B cell (primary cell): ENCODE measurements at regions not wholly inside any gene's neighbourhood (a gene's known extent, or its start where the extent isn't known, plus 50 kb on each side); places are given as distances from the start of the nearest gene placed in this dataset.

Experiments
- ATAC-seq: fragments of 200-7000 bp; cut with Tn5 transposase; one replicate; pipeline ENCODE4 v1.10.0; 2021; ENCODE audit warnings: low read depth, mild to moderate bottlenecking, moderate number of reproducible peaks, moderate library complexity
- CTCF ChIA-PET: fragments of 350-600 bp; sonication (Branson Sonifier 250); formaldehyde crosslinking; loops from one replicate; lab custom pipeline; 2021; ENCODE audit warnings: antibody characterized with exemption, inconsistent platforms; lab: Charles Lee
- POLR2A ChIA-PET: fragments of 350-600 bp; sonication (Branson Sonifier 250); formaldehyde crosslinking; loops from one replicate; lab custom pipeline; 2021; ENCODE audit warnings: antibody characterized with exemption; lab: Charles Lee
- DNase-seq: peaks from one replicate; pipeline ENCODE4 v3.0.0; 2013
- H2AFZ ChIP-seq: 2 replicates; pipeline ENCODE4 v1.6.1; 2012; ENCODE audit warnings: mild to moderate bottlenecking, low read depth, low read length; ENCODE audit not compliant: insufficient read depth, poor library complexity, severe bottlenecking
- H3K27ac ChIP-seq, 2 donors: 1 replicate in 1 of 2; 2 replicates in 1 of 2; pipeline ENCODE4 v1.5.1; 2012 to 2013; ENCODE audit warnings: low read length in 2 of 2, mild to moderate bottlenecking in 2 of 2, moderate library complexity in 1 of 2
- H3K27me3 ChIP-seq, 4 experiments: fragments of 200-600 bp in 1 of 4; sonication (generic) in 1 of 4; replicated peaks in 1 of 4; 1 replicate in 2 of 4; 2 replicates in 2 of 4; pipeline versions ENCODE4 v1.6.1 to v1.7.0; 2013 to 2016; ENCODE audit warnings: low read length in 3 of 4, mild to moderate bottlenecking in 2 of 4, mixed read lengths in 1 of 4, moderate library complexity in 1 of 4; ENCODE audit not compliant: insufficient read depth in 4 of 4, control insufficient read depth in 3 of 4; ENCODE audit errors: control extremely low read depth in 1 of 4
- H3K36me3 ChIP-seq, 2 experiments: replicated peaks in 1 of 2; 1 replicate in 1 of 2; 2 replicates in 1 of 2; pipeline versions ENCODE4 v1.6.1 to v1.7.1; 2013; ENCODE audit warnings: low read length in 1 of 2; ENCODE audit not compliant: insufficient read depth in 2 of 2, control insufficient read depth in 1 of 2; ENCODE audit errors: control extremely low read depth in 1 of 2, extremely low read depth in 1 of 2
- H3K4me1 ChIP-seq, 2 donors: fragments of 200-600 bp in 1 of 2; sonication (generic) in 1 of 2; 1 replicate in 1 of 2; 2 replicates in 1 of 2; pipeline versions ENCODE4 v1.5.1 to v1.6.1; 2013 to 2017; ENCODE audit warnings: low read length in 2 of 2; ENCODE audit not compliant: control insufficient read depth in 2 of 2, insufficient read depth in 2 of 2
- H3K4me2 ChIP-seq: replicated peaks from 2 replicates; pipeline ENCODE3; 2012; ENCODE audit warnings: mild to moderate bottlenecking, low read depth, low read length; ENCODE audit not compliant: poor library complexity, severe bottlenecking
- H3K4me3 ChIP-seq, 5 experiments: fragments of 200-600 bp in 1 of 5; sonication (generic) in 1 of 5; 1 replicate in 3 of 5; 2 replicates in 2 of 5; pipeline versions ENCODE4 v1.5.1 to v1.7.0; 2011 to 2016; ENCODE audit warnings: low read length in 4 of 5, mild to moderate bottlenecking in 4 of 5, low read depth in 2 of 5, control low read depth in 1 of 5, moderate library complexity in 1 of 5; ENCODE audit not compliant: insufficient read depth in 1 of 5; ENCODE audit errors: control extremely low read depth in 1 of 5, extremely low read depth in 1 of 5
- H3K79me2 ChIP-seq: fragments of 200-600 bp; sonication (generic); one replicate; pipeline ENCODE4 v1.6.0; 2016; ENCODE audit warnings: low read length; ENCODE audit not compliant: control insufficient read depth, insufficient read depth
- H3K9ac ChIP-seq: fragments of 200-600 bp; sonication (generic); 2 replicates; pipeline ENCODE4 v1.6.1; 2017; ENCODE audit warnings: mild to moderate bottlenecking, low read length, moderate library complexity
- H3K9me3 ChIP-seq, 3 donors: one replicate each; pipeline versions ENCODE4 v1.6.1 to v1.7.1; 2013; ENCODE audit warnings: low read length in 2 of 3; ENCODE audit not compliant: control insufficient read depth in 2 of 3, insufficient read depth in 1 of 3; ENCODE audit errors: control extremely low read depth in 1 of 3
- H4K20me1 ChIP-seq: 2 replicates; pipeline ENCODE4 v1.6.0; 2012; ENCODE audit warnings: mild to moderate bottlenecking, low read length; ENCODE audit not compliant: insufficient read depth, control insufficient read depth, poor library complexity, severe bottlenecking
- H3K27ac Mint-ChIP-seq: one replicate; pipeline ENCODE4 v1.8.0; 2021; ENCODE audit warnings: mixed read lengths
- H3K27me3 Mint-ChIP-seq: one replicate; pipeline ENCODE4 v1.8.0; 2021; ENCODE audit warnings: mixed read lengths
- H3K4me1 Mint-ChIP-seq: one replicate; pipeline ENCODE4 v1.8.0; 2021; ENCODE audit warnings: mixed read lengths
- H3K4me3 Mint-ChIP-seq: one replicate; pipeline ENCODE4 v1.8.0; 2021; ENCODE audit warnings: mixed read lengths
- H3K9me3 Mint-ChIP-seq: one replicate; pipeline ENCODE4 v1.8.0; 2022; ENCODE audit warnings: mixed read lengths; ENCODE audit not compliant: insufficient read depth
- CTCF ChIP-seq: fragments of 200-600 bp; IDR thresholded peaks from one replicate; pipeline ENCODE4 v1.8.0; 2022; ENCODE audit warnings: antibody characterized with exemption, mild to moderate bottlenecking
- EZH2 ChIP-seq: IDR thresholded peaks from 2 replicates; pipeline ENCODE4 v1.6.1; 2012; ENCODE audit warnings: borderline replicate concordance, low read depth, mild to moderate bottlenecking, moderate library complexity, low read length; ENCODE audit not compliant: insufficient read depth, poor library complexity, severe bottlenecking
- WGBS: methylation state at CpG from one replicate; pipeline ENCODE4 v1.1.5; 2013; ENCODE audit warnings: missing lambda C conversion rate; ENCODE audit not compliant: insufficient coverage; 5-methylcytosine and 5-hydroxymethylcytosine counted together
- intact Hi-C: fragments of 100-400 bp; cut with micrococcal nuclease; formaldehyde crosslinking; loops from one replicate; pipeline ENCODE4 v1.10.0; 2022

- ATAC-seq (no peak), DNase-seq (no peak)
- Histone ChIP-seq H4K20me1 (no peaks in the 10 kb centered on the region), H3K9ac (no peak overlapping the region), H3K4me1 (no peaks in the 10 kb centered on the region), H3K79me2 (no peaks in the 10 kb centered on the region), H3K4me2 (no peak overlapping the region), H3K36me3 (no peaks in the 10 kb centered on the region), H3K27me3 (peaks cover 0 to 2% (median 0%) of the 10 kb centered on the region in 4 experiments), H3K27ac (no peak overlapping the region), H2AFZ (no peak overlapping the region), H3K4me3 (no peak overlapping the region), H3K9me3 (no peaks in the 10 kb centered on the region)
- H3K27ac Mint-ChIP-seq: no peak overlapping the region
- WGBS: no CpG with 5 or more reads among the region's 2 CpGs
- peaks cover 9% of the 10 kb centered on the region for H3K27me3 Mint-ChIP-seq
- intact Hi-C loops: no loop called here
- CTCF ChIA-PET: no interaction called here
- no peak overlapping the region for H3K4me3 Mint-ChIP-seq
- no peaks in the 10 kb centered on the region for H3K9me3 Mint-ChIP-seq
- TF ChIP-seq EZH2 (no peak), CTCF (no peak)
- no peaks in the 10 kb centered on the region for H3K4me1 Mint-ChIP-seq
- POLR2A ChIA-PET: no interaction called here
Observed at GRCh38 chr5:61788548-61788947, 456.5 kb downstream of the ZSWIM6 start.

GRCh38 chr5:61790007-61790406, 457.9 kb downstream of the ZSWIM6 start:
- Histone ChIP-seq H3K27ac (no peak overlapping the region), H3K27me3 (peaks cover 0 to 2% (median 0%) of the 10 kb centered on the region in 4 experiments), H3K9me3 (no peaks in the 10 kb centered on the region), H4K20me1 (no peaks in the 10 kb centered on the region), H2AFZ (no peak overlapping the region), H3K36me3 (no peaks in the 10 kb centered on the region), H3K4me1 (no peaks in the 10 kb centered on the region), H3K79me2 (no peaks in the 10 kb centered on the region), H3K4me3 (no peak overlapping the region), H3K4me2 (no peak overlapping the region), H3K9ac (no peak overlapping the region)
- DNase-seq (no peak), ATAC-seq (no peak)
- intact Hi-C loops: no loop called here
- CTCF ChIA-PET: no interaction called here
- no peak overlapping the region for H3K4me3 Mint-ChIP-seq
- H3K9me3 Mint-ChIP-seq: no peaks in the 10 kb centered on the region
- POLR2A ChIA-PET: no interaction called here
- TF ChIP-seq CTCF (no peak), EZH2 (no peak)
- H3K4me1 Mint-ChIP-seq: no peaks in the 10 kb centered on the region
- no peak overlapping the region for H3K27ac Mint-ChIP-seq
- H3K27me3 Mint-ChIP-seq: peaks cover 3% of the 10 kb centered on the region
